ENCODE measurements at regions not wholly inside any gene's neighbourhood (a gene's known extent, or its start where the extent isn't known, plus 50 kb on each side); places are given as distances from the start of the nearest gene placed in this dataset.

- DNase-seq (ENCODE audit: low spot score), result no peak
- ATAC-seq (ENCODE audit: low read depth), result peak; percentile 41; the same call in 2 of the 3 replicates
- TF ChIP-seq CTCF (IDR thresholded peaks at IDR 0.05; ENCODE audit: poor library complexity, severe bottlenecking), result no peak
- Histone ChIP-seq H3K27ac (ENCODE audit: poor library complexity, severe bottlenecking) (no peak overlapping the region), H3K4me3 (ENCODE audit: severe bottlenecking) (no peak overlapping the region), H3K9me3 (ENCODE audit: severe bottlenecking) (no peaks in the 10 kb centered on the region), H3K4me1 (ENCODE audit: insufficient read depth, poor library complexity, severe bottlenecking) (peaks cover 5% of the 10 kb centered on the region), H3K36me3 (ENCODE audit: low read depth) (no peaks in the 10 kb centered on the region), H3K27me3 (ENCODE audit: insufficient read depth, poor library complexity, severe bottlenecking) (peaks cover 26% of the 10 kb centered on the region)
Observed at GRCh38 chr14:26855077-26855753, 257.4 kb upstream of the NOVA1 start.

GRCh38 chr14:26856876-26857518, 259.2 kb upstream of the NOVA1 start:
- H3K9me3 ChIP-seq (ENCODE audit: severe bottlenecking), result no peaks in the 10 kb centered on the region
- no peak overlapping the region for H3K4me3 ChIP-seq (ENCODE audit: severe bottlenecking)
- H3K36me3 ChIP-seq (ENCODE audit: low read depth), result no peaks in the 10 kb centered on the region
- H3K4me1 ChIP-seq (ENCODE audit: insufficient read depth, poor library complexity, severe bottlenecking), result peaks cover 5% of the 10 kb centered on the region
- ATAC-seq (ENCODE audit: low read depth) (no peak), DNase-seq (ENCODE audit: low spot score) (no peak)
- TF ChIP-seq CTCF (IDR thresholded peaks at IDR 0.05; ENCODE audit: poor library complexity, severe bottlenecking), result no peak
- no peak overlapping the region for H3K27ac ChIP-seq (ENCODE audit: poor library complexity, severe bottlenecking)
- H3K27me3 ChIP-seq (ENCODE audit: insufficient read depth, poor library complexity, severe bottlenecking), result peaks cover 39% of the 10 kb centered on the region

- Histone ChIP-seq H3K36me3 (ENCODE audit: low read depth) (no peaks in the 10 kb centered on the region), H3K4me3 (ENCODE audit: severe bottlenecking) (no peak overlapping the region), H3K27me3 (ENCODE audit: insufficient read depth, poor library complexity, severe bottlenecking) (peaks cover 46% of the 10 kb centered on the region), H3K9me3 (ENCODE audit: severe bottlenecking) (no peaks in the 10 kb centered on the region), H3K4me1 (ENCODE audit: insufficient read depth, poor library complexity, severe bottlenecking) (peaks cover 5% of the 10 kb centered on the region), H3K27ac (ENCODE audit: poor library complexity, severe bottlenecking) (no peak overlapping the region)
- ATAC-seq (ENCODE audit: low read depth) (no peak), DNase-seq (ENCODE audit: low spot score) (no peak)
- TF ChIP-seq CTCF (IDR thresholded peaks at IDR 0.05; ENCODE audit: poor library complexity, severe bottlenecking), result no peak
Observed at GRCh38 chr14:26859483-26859882, 261.6 kb upstream of the NOVA1 start.

- DNase-seq (ENCODE audit: low spot score) (no peak), ATAC-seq (ENCODE audit: low read depth) (no peak)
- Histone ChIP-seq H3K27me3 (ENCODE audit: insufficient read depth, poor library complexity, severe bottlenecking) (peaks cover 46% of the 10 kb centered on the region), H3K9me3 (ENCODE audit: severe bottlenecking) (no peaks in the 10 kb centered on the region), H3K4me1 (ENCODE audit: insufficient read depth, poor library complexity, severe bottlenecking) (peaks cover 3% of the 10 kb centered on the region), H3K27ac (ENCODE audit: poor library complexity, severe bottlenecking) (no peak overlapping the region), H3K36me3 (ENCODE audit: low read depth) (no peaks in the 10 kb centered on the region), H3K4me3 (ENCODE audit: severe bottlenecking) (no peak overlapping the region)
- no peak for TF ChIP-seq CTCF (IDR thresholded peaks at IDR 0.05; ENCODE audit: poor library complexity, severe bottlenecking)
Observed at GRCh38 chr14:26860111-26860510, 262.3 kb upstream of the NOVA1 start.

GRCh38 chr14:26863736-26864135, 265.9 kb upstream of the NOVA1 start:
- Histone ChIP-seq H3K4me1 (ENCODE audit: insufficient read depth, poor library complexity, severe bottlenecking) (no peaks in the 10 kb centered on the region), H3K4me3 (ENCODE audit: severe bottlenecking) (no peak overlapping the region), H3K27me3 (ENCODE audit: insufficient read depth, poor library complexity, severe bottlenecking) (peaks cover 50% of the 10 kb centered on the region), H3K9me3 (ENCODE audit: severe bottlenecking) (peaks cover 3% of the 10 kb centered on the region), H3K27ac (ENCODE audit: poor library complexity, severe bottlenecking) (no peak overlapping the region), H3K36me3 (ENCODE audit: low read depth) (no peaks in the 10 kb centered on the region)
- DNase-seq (ENCODE audit: low spot score), result no peak
- peak; percentile 85 for ATAC-seq (ENCODE audit: low read depth)
- no peak for TF ChIP-seq CTCF (IDR thresholded peaks at IDR 0.05; ENCODE audit: poor library complexity, severe bottlenecking)
